Neutrophil (primary cell): ENCODE measurements at regions not wholly inside any gene's neighbourhood (a gene's known extent, or its start where the extent isn't known, plus 50 kb on each side); places are given as distances from the start of the nearest gene placed in this dataset.

ENCODE experiments used
- H3K27ac ChIP-seq: fragments of 200-600 bp; sonication (generic); 2 replicates; pipeline ENCODE4 v1.5.1; 2016; ENCODE audit warnings: mild to moderate bottlenecking, moderate library complexity
- H3K27me3 ChIP-seq: fragments of 200-600 bp; sonication (generic); 2 replicates; pipeline ENCODE4 v1.6.0; 2016; ENCODE audit warnings: mild to moderate bottlenecking
- H3K36me3 ChIP-seq: fragments of 200-600 bp; sonication (generic); 2 replicates; pipeline ENCODE4 v1.5.1; 2017
- H3K4me1 ChIP-seq, 2 experiments: fragments of 200-600 bp in 1 of 2; sonication (generic) in 1 of 2; 1 replicate in 1 of 2; 2 replicates in 1 of 2; pipeline versions ENCODE4 v1.5.1 to v1.6.1; 2013 to 2016; ENCODE audit warnings: low read depth in 1 of 2, low read length in 1 of 2, mild to moderate bottlenecking in 1 of 2, moderate library complexity in 1 of 2; ENCODE audit not compliant: control insufficient read depth in 1 of 2, insufficient read depth in 1 of 2
- H3K4me3 ChIP-seq, 2 experiments: fragments of 200-600 bp in 1 of 2; sonication (generic) in 1 of 2; 1 replicate in 1 of 2; 2 replicates in 1 of 2; pipeline ENCODE4 v1.5.1; 2013 to 2016; ENCODE audit warnings: low read depth in 1 of 2, low read length in 1 of 2, mild to moderate bottlenecking in 1 of 2, moderate library complexity in 1 of 2
- H3K9me3 ChIP-seq: fragments of 200-600 bp; sonication (generic); 2 replicates; pipeline ENCODE4 v1.5.1; 2016
- TF ChIP-seq, protein P1 (sequence below): fragments of 200-600 bp; sonication (generic); IDR thresholded peaks from 2 replicates; pipeline ENCODE4 v1.5.1; 2016; ENCODE audit warnings: antibody characterized with exemption

GRCh38 chr5:68749077-68749476 is 344.7 kb upstream of the SLC30A5 start:
- no peaks in the 10 kb centered on the region for H3K4me1 ChIP-seq
- no peak overlapping the region for H3K27ac ChIP-seq
- H3K4me3 ChIP-seq: no peak overlapping the region
- no peaks in the 10 kb centered on the region for H3K9me3 ChIP-seq
- no peaks in the 10 kb centered on the region for H3K27me3 ChIP-seq
- no peaks in the 10 kb centered on the region for H3K36me3 ChIP-seq
- TF ChIP-seq, protein P1, sequence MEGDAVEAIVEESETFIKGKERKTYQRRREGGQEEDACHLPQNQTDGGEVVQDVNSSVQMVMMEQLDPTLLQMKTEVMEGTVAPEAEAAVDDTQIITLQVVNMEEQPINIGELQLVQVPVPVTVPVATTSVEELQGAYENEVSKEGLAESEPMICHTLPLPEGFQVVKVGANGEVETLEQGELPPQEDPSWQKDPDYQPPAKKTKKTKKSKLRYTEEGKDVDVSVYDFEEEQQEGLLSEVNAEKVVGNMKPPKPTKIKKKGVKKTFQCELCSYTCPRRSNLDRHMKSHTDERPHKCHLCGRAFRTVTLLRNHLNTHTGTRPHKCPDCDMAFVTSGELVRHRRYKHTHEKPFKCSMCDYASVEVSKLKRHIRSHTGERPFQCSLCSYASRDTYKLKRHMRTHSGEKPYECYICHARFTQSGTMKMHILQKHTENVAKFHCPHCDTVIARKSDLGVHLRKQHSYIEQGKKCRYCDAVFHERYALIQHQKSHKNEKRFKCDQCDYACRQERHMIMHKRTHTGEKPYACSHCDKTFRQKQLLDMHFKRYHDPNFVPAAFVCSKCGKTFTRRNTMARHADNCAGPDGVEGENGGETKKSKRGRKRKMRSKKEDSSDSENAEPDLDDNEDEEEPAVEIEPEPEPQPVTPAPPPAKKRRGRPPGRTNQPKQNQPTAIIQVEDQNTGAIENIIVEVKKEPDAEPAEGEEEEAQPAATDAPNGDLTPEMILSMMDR: no peak

GRCh38 chr5:68749631-68750030 is 344.2 kb upstream of the SLC30A5 start:
- H3K36me3 ChIP-seq: no peaks in the 10 kb centered on the region
- no peak overlapping the region for H3K4me3 ChIP-seq
- TF ChIP-seq, protein P1: no peak
- H3K27ac ChIP-seq: no peak overlapping the region
- H3K4me1 ChIP-seq: no peaks in the 10 kb centered on the region
- H3K9me3 ChIP-seq: no peaks in the 10 kb centered on the region
- H3K27me3 ChIP-seq: no peaks in the 10 kb centered on the region

DNA sequence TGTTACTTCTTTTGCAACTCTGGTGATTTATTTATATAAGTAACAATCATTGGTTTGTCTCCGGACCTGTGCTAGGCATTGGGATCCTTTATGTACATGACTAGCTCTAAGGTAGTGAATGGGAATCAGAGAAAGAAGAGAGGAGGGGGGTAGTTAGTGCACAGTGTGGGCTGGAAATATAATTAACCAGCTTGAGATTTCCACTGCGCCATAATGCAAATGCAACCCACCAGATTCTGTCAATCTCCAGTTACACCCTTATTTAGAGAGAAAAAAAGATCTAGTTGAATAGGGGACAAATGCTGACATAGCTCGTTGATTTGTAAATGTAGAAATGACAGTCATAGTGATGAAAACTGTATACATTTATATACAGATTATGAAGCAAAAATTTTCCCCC is 342.2 kb upstream of the SLC30A5 start:
- no peaks in the 10 kb centered on the region for H3K4me1 ChIP-seq
- TF ChIP-seq, protein P1: no peak
- no peaks in the 10 kb centered on the region for H3K36me3 ChIP-seq
- no peaks in the 10 kb centered on the region for H3K27me3 ChIP-seq
- no peaks in the 10 kb centered on the region for H3K9me3 ChIP-seq
- H3K27ac ChIP-seq: no peak overlapping the region
- no peak overlapping the region for H3K4me3 ChIP-seq

GRCh38 chr5:68754536-68754935 is 339.3 kb upstream of the SLC30A5 start:
- Histone ChIP-seq H3K27ac (no peak overlapping the region), H3K4me1 (no peaks in the 10 kb centered on the region), H3K9me3 (no peaks in the 10 kb centered on the region), H3K27me3 (no peaks in the 10 kb centered on the region), H3K4me3 (no peak overlapping the region), H3K36me3 (no peaks in the 10 kb centered on the region)
- TF ChIP-seq, protein P1: no peak

DNA sequence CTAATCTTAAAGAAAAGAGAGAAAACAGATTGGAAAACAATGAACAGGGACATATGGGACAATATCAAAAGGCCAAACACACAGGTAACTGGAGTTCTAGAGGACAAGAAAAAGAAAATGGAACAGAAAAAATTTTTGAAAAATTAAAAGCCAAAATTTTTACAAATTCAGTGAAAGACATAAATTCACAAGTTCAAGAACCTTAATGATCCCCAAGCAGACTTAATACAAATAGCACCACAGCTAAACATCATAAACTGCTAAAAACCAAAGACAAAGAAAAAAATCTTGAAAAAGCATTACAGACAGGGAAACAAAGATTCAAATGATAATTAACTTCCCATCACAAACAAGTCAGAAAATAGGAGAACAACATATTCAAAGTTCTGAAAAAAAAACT is 338.5 kb upstream of the SLC30A5 start:
- TF ChIP-seq, protein P1: no peak
- Histone ChIP-seq H3K27ac (no peak overlapping the region), H3K9me3 (no peaks in the 10 kb centered on the region), H3K4me1 (no peaks in the 10 kb centered on the region), H3K4me3 (no peak overlapping the region), H3K27me3 (no peaks in the 10 kb centered on the region), H3K36me3 (no peaks in the 10 kb centered on the region)

GRCh38 chr5:68757006-68757405 is 336.8 kb upstream of the SLC30A5 start:
- Histone ChIP-seq H3K27me3 (no peaks in the 10 kb centered on the region), H3K4me3 (no peak overlapping the region), H3K9me3 (no peaks in the 10 kb centered on the region), H3K4me1 (no peaks in the 10 kb centered on the region), H3K27ac (no peak overlapping the region), H3K36me3 (no peaks in the 10 kb centered on the region)
- TF ChIP-seq, protein P1: no peak
